PFSK-1 (cell line): ENCODE measurements at regions not wholly inside any gene's neighbourhood (a gene's known extent, or its start where the extent isn't known, plus 50 kb on each side); places are given as distances from the start of the nearest gene placed in this dataset.

ENCODE experiments used
- FOXP2 ChIP-seq: optimal IDR thresholded peaks from 2 replicates; pipeline ENCODE3; 2011; ENCODE audit warnings: borderline replicate concordance, control low read depth, inconsistent platforms; ENCODE audit not compliant: insufficient read depth; ENCODE audit errors: extremely low read length, extremely low read depth
- POLR2AphosphoS5 ChIP-seq: IDR thresholded peaks from 2 replicates; pipeline ENCODE4 v1.6.1; 2012; ENCODE audit warnings: low read depth, mild to moderate bottlenecking, control low read depth, low read length, moderate library complexity
- REST ChIP-seq, 2 experiments: IDR thresholded peaks; 2 replicates each; pipeline versions ENCODE4 v1.6.1 to v1.8.0; 2011 to 2012; ENCODE audit warnings: low read depth in 2 of 2, low read length in 2 of 2, control low read depth in 1 of 2, inconsistent platforms in 1 of 2, mild to moderate bottlenecking in 1 of 2, moderate library complexity in 1 of 2; ENCODE audit not compliant: insufficient read depth in 1 of 2
- SIN3A ChIP-seq: IDR thresholded peaks from 2 replicates; pipeline ENCODE4 v1.6.1; 2012; ENCODE audit warnings: mild to moderate bottlenecking, low read length, moderate library complexity, borderline replicate concordance; ENCODE audit not compliant: insufficient read depth
- TAF1 ChIP-seq: IDR thresholded peaks from 2 replicates; pipeline ENCODE4 v1.6.1; 2012; ENCODE audit warnings: low read length, control low read depth, borderline replicate concordance; ENCODE audit not compliant: insufficient read depth

GRCh38 chr12:19842116-19842515 lies 402.8 kb downstream of the AEBP2 start:
- no peak for TF ChIP-seq POLR2AphosphoS5

- no peak for TF ChIP-seq TAF1
- TF ChIP-seq POLR2AphosphoS5: no peak
- TF ChIP-seq SIN3A: no peak
- TF ChIP-seq FOXP2: no peak
- TF ChIP-seq REST (IDR thresholded peaks at IDR 0.05; ENCODE audit: insufficient read depth in 1 of 2, low read depth in 2 of 2, low read length in 2 of 2): no peak
Measured at GRCh38 chr12:19844224-19844623, 404.9 kb downstream of the AEBP2 start.

- TF ChIP-seq FOXP2 (no peak), REST (IDR thresholded peaks at IDR 0.05; ENCODE audit: insufficient read depth in 1 of 2, low read depth in 2 of 2, low read length in 2 of 2) (no peak), SIN3A (no peak), POLR2AphosphoS5 (no peak), TAF1 (no peak)
Measured at GRCh38 chr12:19846574-19846973, 407.3 kb downstream of the AEBP2 start.

GRCh38 chr12:19847294-19848059 lies 408.2 kb downstream of the AEBP2 start:
- TF ChIP-seq TAF1 (no peak), REST (IDR thresholded peaks at IDR 0.05; ENCODE audit: insufficient read depth in 1 of 2, low read depth in 2 of 2, low read length in 2 of 2) (no peak), SIN3A (no peak), FOXP2 (no peak), POLR2AphosphoS5 (no peak)

- no peak for TF ChIP-seq SIN3A
- no peak for TF ChIP-seq POLR2AphosphoS5
- TF ChIP-seq TAF1: no peak
- no peak for TF ChIP-seq FOXP2
- TF ChIP-seq REST (IDR thresholded peaks at IDR 0.05; ENCODE audit: insufficient read depth in 1 of 2, low read depth in 2 of 2, low read length in 2 of 2): no peak
Measured at GRCh38 chr12:19848421-19848820, 409.1 kb downstream of the AEBP2 start.
